Thyroid gland (tissue), 4 donors: ENCODE measurements at regions not wholly inside any gene's neighbourhood (a gene's known extent, or its start where the extent isn't known, plus 50 kb on each side); places are given as distances from the start of the nearest gene placed in this dataset.

Experiments
- DNase-seq, 2 donors: peaks; one replicate each; pipeline ENCODE4 v3.0.0-alpha.2; 2019
- H3K27ac ChIP-seq, 3 donors: fragments of 200-600 bp; sonication (generic); 1 replicate in 2 of 3; 2 replicates in 1 of 3; pipeline ENCODE4 v1.5.1; 2016 to 2019; ENCODE audit warnings: mild to moderate bottlenecking in 1 of 3, moderate library complexity in 1 of 3
- H3K27me3 ChIP-seq: fragments of 200-600 bp; sonication (generic); one replicate; pipeline ENCODE4 v1.5.1; 2019
- H3K36me3 ChIP-seq, 2 donors: fragments of 200-600 bp; sonication (generic); one replicate each; pipeline ENCODE4 v1.5.1; 2016 to 2019
- H3K4me1 ChIP-seq, 2 donors: fragments of 200-600 bp; sonication (generic); one replicate each; pipeline ENCODE4 v1.5.1; 2017 to 2019
- H3K4me3 ChIP-seq, 3 donors: fragments of 200-600 bp; sonication (generic); replicated peaks in 1 of 3; 1 replicate in 2 of 3; 2 replicates in 1 of 3; pipeline ENCODE4 v1.5.1; 2016; ENCODE audit warnings: mild to moderate bottlenecking in 1 of 3
- H3K9me3 ChIP-seq: fragments of 200-600 bp; sonication (generic); one replicate; pipeline ENCODE4 v1.5.1; 2017
- CTCF ChIP-seq, 6 experiments: fragments of 200-600 bp in 3 of 6; fragments of 450-650 bp in 3 of 6; sonication (generic) in 3 of 6; IDR thresholded peaks; one replicate each; pipeline ENCODE4 v1.5.1; 2016 to 2019; ENCODE audit warnings: antibody characterized with exemption in 6 of 6, mild to moderate bottlenecking in 2 of 6, inconsistent platforms in 1 of 6, moderate library complexity in 1 of 6
- POLR2A ChIP-seq, 2 donors: fragments of 450-650 bp; IDR thresholded peaks; one replicate each; pipeline ENCODE4 v1.6.1; 2017; ENCODE audit warnings: antibody characterized with exemption in 2 of 2, mild to moderate bottlenecking in 2 of 2, moderate library complexity in 1 of 2
- WGBS, 2 donors: methylation state at CpG; one replicate each; pipeline ENCODE4 v1.1.5; 2017; 5-methylcytosine and 5-hydroxymethylcytosine counted together
- intact Hi-C: fragments of 100-400 bp; cut with DNase I; formaldehyde crosslinking; loops from one replicate; pipeline ENCODE4 v1.15.1; 2023

GRCh38 chr1:106962591-106962990 lies 93.9 kb upstream of the PRMT6 start:
- intact Hi-C loops: no loop called here
- TF ChIP-seq CTCF (IDR thresholded peaks at IDR 0.05) (no peak), POLR2A (IDR thresholded peaks at IDR 0.05) (no peak)
- Histone ChIP-seq H3K4me3 (no peak overlapping the region), H3K4me1 (no peaks in the 10 kb centered on the region), H3K9me3 (no peaks in the 10 kb centered on the region), H3K27ac (no peak overlapping the region), H3K27me3 (no peaks in the 10 kb centered on the region), H3K36me3 (no peaks in the 10 kb centered on the region)
- DNase-seq: no peak
- 91 to 94% methylated on average over 3 of the region's 3 CpGs for WGBS, 2 donors

GRCh38 chr1:106964495-106964894 lies 92.0 kb upstream of the PRMT6 start:
- 71 to 74% methylated on average over 4 of the region's 4 CpGs for WGBS, 2 donors
- no peak overlapping the region for H3K27ac ChIP-seq
- H3K27me3 ChIP-seq: no peaks in the 10 kb centered on the region
- TF ChIP-seq POLR2A (IDR thresholded peaks at IDR 0.05): no peak
- TF ChIP-seq CTCF (IDR thresholded peaks at IDR 0.05): no peak
- DNase-seq: no peak
- no peak overlapping the region for H3K4me3 ChIP-seq
- no peaks in the 10 kb centered on the region for H3K36me3 ChIP-seq
- no peaks in the 10 kb centered on the region for H3K9me3 ChIP-seq
- no peaks in the 10 kb centered on the region for H3K4me1 ChIP-seq
- intact Hi-C loops: no loop called here

- 64 to 70% methylated on average over 2 of the region's 2 CpGs for WGBS, 2 donors
- H3K4me3 ChIP-seq: no peak overlapping the region
- intact Hi-C loops: no loop called here
- H3K27me3 ChIP-seq: no peaks in the 10 kb centered on the region
- no peaks in the 10 kb centered on the region for H3K36me3 ChIP-seq
- TF ChIP-seq POLR2A (IDR thresholded peaks at IDR 0.05): no peak
- no peak for TF ChIP-seq CTCF (IDR thresholded peaks at IDR 0.05)
- no peak for DNase-seq
- no peaks in the 10 kb centered on the region for H3K4me1 ChIP-seq
- H3K9me3 ChIP-seq: no peaks in the 10 kb centered on the region
- H3K27ac ChIP-seq: no peak overlapping the region
Observed at GRCh38 chr1:106968644-106969043, 87.8 kb upstream of the PRMT6 start.

- Histone ChIP-seq H3K4me1 (no peaks in the 10 kb centered on the region), H3K4me3 (no peak overlapping the region), H3K36me3 (no peaks in the 10 kb centered on the region), H3K9me3 (no peaks in the 10 kb centered on the region), H3K27me3 (no peaks in the 10 kb centered on the region), H3K27ac (no peak overlapping the region)
- intact Hi-C loops: no loop called here
- no peak for TF ChIP-seq POLR2A (IDR thresholded peaks at IDR 0.05)
- no peak for TF ChIP-seq CTCF (IDR thresholded peaks at IDR 0.05)
- no peak for DNase-seq
Observed at GRCh38 chr1:106969731-106970130, 86.7 kb upstream of the PRMT6 start.

GRCh38 chr1:106972074-106972473 lies 84.4 kb upstream of the PRMT6 start:
- H3K27ac ChIP-seq: no peak overlapping the region
- intact Hi-C loops: no loop called here
- 61 to 68% methylated on average over 2 of the region's 2 CpGs for WGBS, 2 donors

More at GRCh38 chr1:106972074-106972473, 84.4 kb upstream of the PRMT6 start:
- Histone ChIP-seq H3K4me1 (no peaks in the 10 kb centered on the region), H3K36me3 (no peaks in the 10 kb centered on the region), H3K9me3 (no peaks in the 10 kb centered on the region), H3K27me3 (no peaks in the 10 kb centered on the region), H3K4me3 (no peak overlapping the region)
- DNase-seq: no peak
- no peak for TF ChIP-seq CTCF (IDR thresholded peaks at IDR 0.05)
- no peak for TF ChIP-seq POLR2A (IDR thresholded peaks at IDR 0.05)
